ENCODE measurements at regions not wholly inside any gene's neighbourhood (a gene's known extent, or its start where the extent isn't known, plus 50 kb on each side); places are given as distances from the start of the nearest gene placed in this dataset.
A peak's percentile ranks its signal among the peaks of the same experiment; 100 is the strongest.

DNA sequence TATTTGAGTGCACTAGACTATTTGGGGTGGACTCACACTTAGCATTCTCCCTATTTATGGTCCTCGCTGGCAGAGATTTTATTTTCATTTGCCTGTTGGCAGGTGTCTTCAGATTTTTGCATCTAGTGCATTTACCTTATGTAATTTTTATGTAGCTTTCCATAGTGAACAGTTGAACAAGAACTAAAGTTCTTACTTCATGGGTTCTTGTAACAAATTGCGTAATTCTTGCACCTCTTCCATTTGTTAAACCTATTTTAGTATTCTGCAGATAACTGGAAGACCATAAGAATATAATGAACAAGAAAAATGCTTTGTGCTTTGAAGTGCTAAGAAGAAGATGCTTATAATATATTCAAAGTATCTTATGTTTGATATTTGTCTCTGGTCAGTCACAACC lies 252.8 kb upstream of the MMS22L start:
- Histone ChIP-seq H3K9me3 (ENCODE audit: control insufficient read depth in 3 of 3, low read length in 3 of 3) (no peaks in the 10 kb centered on the region), H3K4me1 (ENCODE audit: control insufficient read depth in 3 of 3, insufficient read depth in 3 of 3, low read length in 3 of 3) (no peaks in the 10 kb centered on the region), H3K9ac (ENCODE audit: low read depth in 1 of 3, low read length in 3 of 3) (no peak overlapping the region), H3K36me3 (ENCODE audit: control insufficient read depth in 3 of 3, insufficient read depth in 3 of 3, low read length in 3 of 3) (no peaks in the 10 kb centered on the region), H3K27ac (ENCODE audit: low read depth, low read length) (no peak overlapping the region), H3K27me3 (ENCODE audit: control insufficient read depth in 3 of 3, insufficient read depth in 3 of 3, low read length in 3 of 3) (no peaks in the 10 kb centered on the region), H3K4me3 (ENCODE audit: low read length in 3 of 3) (no peak overlapping the region)

DNA sequence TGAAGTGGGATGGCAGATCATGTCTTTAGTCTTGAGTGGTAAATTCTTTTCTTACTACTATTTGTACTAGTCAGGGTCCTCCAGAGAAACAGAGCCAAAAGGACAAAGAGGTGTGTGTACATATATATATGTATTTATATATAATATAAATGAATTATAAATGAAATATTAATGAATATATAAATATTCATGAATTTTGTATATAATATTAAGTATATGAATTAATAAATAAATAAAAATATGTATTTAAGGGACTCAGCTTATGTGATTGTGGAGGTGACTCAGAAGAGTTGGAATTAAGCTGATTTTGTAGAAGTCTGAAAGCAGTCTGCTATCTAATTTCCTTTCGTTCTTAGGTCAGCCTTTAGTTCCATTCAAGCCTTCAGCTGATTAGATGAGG lies 265.3 kb upstream of the MMS22L start:
- Histone ChIP-seq H3K4me1 (ENCODE audit: control insufficient read depth in 3 of 3, insufficient read depth in 3 of 3, low read length in 3 of 3) (no peaks in the 10 kb centered on the region), H3K27me3 (ENCODE audit: control insufficient read depth in 3 of 3, insufficient read depth in 3 of 3, low read length in 3 of 3) (no peaks in the 10 kb centered on the region), H3K36me3 (ENCODE audit: control insufficient read depth in 3 of 3, insufficient read depth in 3 of 3, low read length in 3 of 3) (no peaks in the 10 kb centered on the region), H3K27ac (ENCODE audit: low read depth, low read length) (no peak overlapping the region), H3K9ac (ENCODE audit: low read depth in 1 of 3, low read length in 3 of 3) (no peak overlapping the region), H3K9me3 (ENCODE audit: control insufficient read depth in 3 of 3, low read length in 3 of 3) (no peaks in the 10 kb centered on the region), H3K4me3 (ENCODE audit: low read length in 3 of 3) (no peak overlapping the region)

- Histone ChIP-seq H3K36me3 (ENCODE audit: control insufficient read depth in 3 of 3, insufficient read depth in 3 of 3, low read length in 3 of 3) (no peaks in the 10 kb centered on the region), H3K27ac (ENCODE audit: low read depth, low read length) (no peak overlapping the region), H3K9ac (ENCODE audit: low read depth in 1 of 3, low read length in 3 of 3) (no peak overlapping the region), H3K9me3 (ENCODE audit: control insufficient read depth in 3 of 3, low read length in 3 of 3) (no peaks in the 10 kb centered on the region), H3K27me3 (ENCODE audit: control insufficient read depth in 3 of 3, insufficient read depth in 3 of 3, low read length in 3 of 3) (no peaks in the 10 kb centered on the region), H3K4me1 (ENCODE audit: control insufficient read depth in 3 of 3, insufficient read depth in 3 of 3, low read length in 3 of 3) (no peaks in the 10 kb centered on the region), H3K4me3 (ENCODE audit: low read length in 3 of 3) (no peak overlapping the region)
These were observed 274.3 kb upstream of the MMS22L start for GRCh38 chr6:97557355-97557754.

GRCh38 chr6:97563529-97563928 lies 280.5 kb upstream of the MMS22L start:
- Histone ChIP-seq H3K4me1 (ENCODE audit: control insufficient read depth in 3 of 3, insufficient read depth in 3 of 3, low read length in 3 of 3) (no peaks in the 10 kb centered on the region), H3K27me3 (ENCODE audit: control insufficient read depth in 3 of 3, insufficient read depth in 3 of 3, low read length in 3 of 3) (no peaks in the 10 kb centered on the region), H3K9ac (ENCODE audit: low read depth in 1 of 3, low read length in 3 of 3) (no peak overlapping the region), H3K9me3 (ENCODE audit: control insufficient read depth in 3 of 3, low read length in 3 of 3) (no peaks in the 10 kb centered on the region), H3K36me3 (ENCODE audit: control insufficient read depth in 3 of 3, insufficient read depth in 3 of 3, low read length in 3 of 3) (no peaks in the 10 kb centered on the region), H3K4me3 (ENCODE audit: low read length in 3 of 3) (no peak overlapping the region), H3K27ac (ENCODE audit: low read depth, low read length) (no peak overlapping the region)

- Histone ChIP-seq H3K4me3 (ENCODE audit: low read length in 3 of 3) (no peak overlapping the region), H3K9me3 (ENCODE audit: control insufficient read depth in 3 of 3, low read length in 3 of 3) (no peaks in the 10 kb centered on the region), H3K27ac (ENCODE audit: low read depth, low read length) (no peak overlapping the region), H3K4me1 (ENCODE audit: control insufficient read depth in 3 of 3, insufficient read depth in 3 of 3, low read length in 3 of 3) (no peaks in the 10 kb centered on the region), H3K9ac (ENCODE audit: low read depth in 1 of 3, low read length in 3 of 3) (no peak overlapping the region), H3K36me3 (ENCODE audit: control insufficient read depth in 3 of 3, insufficient read depth in 3 of 3, low read length in 3 of 3) (no peaks in the 10 kb centered on the region), H3K27me3 (ENCODE audit: control insufficient read depth in 3 of 3, insufficient read depth in 3 of 3, low read length in 3 of 3) (no peaks in the 10 kb centered on the region)
These were observed 289.9 kb upstream of the MMS22L start for GRCh38 chr6:97572943-97573342.

DNA sequence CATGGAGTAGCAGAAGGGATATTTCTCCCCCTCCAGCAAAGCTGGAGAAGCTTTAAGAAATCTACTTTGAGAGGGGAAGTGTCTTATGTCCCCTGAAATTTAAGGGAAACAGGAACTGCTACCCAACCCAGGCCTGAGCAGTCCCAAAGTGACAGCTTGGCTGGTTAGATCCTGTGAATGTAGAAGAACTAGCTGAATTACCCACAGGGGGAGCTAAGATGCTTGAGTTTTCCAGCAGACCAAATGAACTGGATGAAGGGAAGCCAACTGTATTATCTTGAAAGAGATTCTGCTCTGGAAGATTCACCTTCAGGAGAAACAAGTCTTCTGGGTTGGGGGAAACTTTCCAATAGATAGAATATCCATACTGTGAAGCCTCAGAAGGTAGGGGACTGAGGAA lies 303.3 kb upstream of the MMS22L start:
- H3K36me3 ChIP-seq (ENCODE audit: control insufficient read depth in 3 of 3, insufficient read depth in 3 of 3, low read length in 3 of 3) = no peaks in the 10 kb centered on the region
- H3K9ac ChIP-seq (ENCODE audit: low read depth in 1 of 3, low read length in 3 of 3) = no peak overlapping the region
- H3K9me3 ChIP-seq (ENCODE audit: control insufficient read depth in 3 of 3, low read length in 3 of 3) = no peaks in the 10 kb centered on the region
- H3K27me3 ChIP-seq (ENCODE audit: control insufficient read depth in 3 of 3, insufficient read depth in 3 of 3, low read length in 3 of 3) = no peaks in the 10 kb centered on the region
- no peak overlapping the region for H3K4me3 ChIP-seq (ENCODE audit: low read length in 3 of 3)
- no peak overlapping the region for H3K27ac ChIP-seq (ENCODE audit: low read depth, low read length)
- H3K4me1 ChIP-seq (ENCODE audit: control insufficient read depth in 3 of 3, insufficient read depth in 3 of 3, low read length in 3 of 3) = no peaks in the 10 kb centered on the region

DNA sequence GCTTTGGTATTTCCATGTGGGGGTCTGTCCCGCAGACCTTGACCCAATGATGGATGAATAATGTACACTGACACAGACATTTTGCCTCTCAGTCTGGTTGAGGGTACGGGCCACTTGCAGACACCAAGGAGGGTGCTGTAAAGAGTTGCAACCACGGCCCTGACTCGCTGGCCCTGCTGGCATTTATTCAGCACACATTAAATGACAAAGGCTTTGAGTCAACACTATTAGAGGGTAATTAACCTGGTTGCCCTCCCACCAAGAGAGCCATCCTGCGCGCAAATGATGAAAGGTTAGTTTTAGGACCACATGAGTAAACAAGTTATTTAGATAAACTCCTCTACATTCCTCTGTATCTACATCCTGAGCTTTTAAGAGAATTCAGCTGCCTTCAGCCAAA lies 308.9 kb upstream of the MMS22L start:
- Histone ChIP-seq H3K9me3 (ENCODE audit: control insufficient read depth in 3 of 3, low read length in 3 of 3) (no peaks in the 10 kb centered on the region), H3K36me3 (ENCODE audit: control insufficient read depth in 3 of 3, insufficient read depth in 3 of 3, low read length in 3 of 3) (no peaks in the 10 kb centered on the region), H3K4me3 (ENCODE audit: low read length in 3 of 3) (no peak overlapping the region), H3K9ac (ENCODE audit: low read depth in 1 of 3, low read length in 3 of 3) (no peak overlapping the region), H3K27me3 (ENCODE audit: control insufficient read depth in 3 of 3, insufficient read depth in 3 of 3, low read length in 3 of 3) (no peaks in the 10 kb centered on the region), H3K27ac (ENCODE audit: low read depth, low read length) (no peak overlapping the region), H3K4me1 (ENCODE audit: control insufficient read depth in 3 of 3, insufficient read depth in 3 of 3, low read length in 3 of 3) (peaks cover 8 to 12% (median 10%) of the 10 kb centered on the region in 3 donors)

GRCh38 chr6:97594844-97595243 lies 311.8 kb upstream of the MMS22L start:
- peak overlapping the region; percentile 95 for H3K27ac ChIP-seq (ENCODE audit: low read depth, low read length)

GRCh38 chr6:97621111-97621510 lies 338.1 kb upstream of the MMS22L start:
- Histone ChIP-seq H3K4me1 (ENCODE audit: control insufficient read depth in 3 of 3, insufficient read depth in 3 of 3, low read length in 3 of 3) (no peaks in the 10 kb centered on the region), H3K27me3 (ENCODE audit: control insufficient read depth in 3 of 3, insufficient read depth in 3 of 3, low read length in 3 of 3) (no peaks in the 10 kb centered on the region), H3K36me3 (ENCODE audit: control insufficient read depth in 3 of 3, insufficient read depth in 3 of 3, low read length in 3 of 3) (no peaks in the 10 kb centered on the region), H3K4me3 (ENCODE audit: low read length in 3 of 3) (no peak overlapping the region), H3K9me3 (ENCODE audit: control insufficient read depth in 3 of 3, low read length in 3 of 3) (no peaks in the 10 kb centered on the region), H3K27ac (ENCODE audit: low read depth, low read length) (no peak overlapping the region), H3K9ac (ENCODE audit: low read depth in 1 of 3, low read length in 3 of 3) (no peak overlapping the region)

More at GRCh38 chr6:97594844-97595243, 311.8 kb upstream of the MMS22L start:
- Histone ChIP-seq H3K4me3 (ENCODE audit: low read length in 3 of 3) (peak overlapping the region; percentile 3 to 52 (median 23)), H3K4me1 (ENCODE audit: control insufficient read depth in 3 of 3, insufficient read depth in 3 of 3, low read length in 3 of 3) (peaks cover 8 to 12% (median 10%) of the 10 kb centered on the region in 3 donors), H3K9ac (ENCODE audit: low read depth in 1 of 3, low read length in 3 of 3) (peak overlapping the region in 1 of 3 donors; percentile 50), H3K27me3 (ENCODE audit: control insufficient read depth in 3 of 3, insufficient read depth in 3 of 3, low read length in 3 of 3) (no peaks in the 10 kb centered on the region), H3K9me3 (ENCODE audit: control insufficient read depth in 3 of 3, low read length in 3 of 3) (no peaks in the 10 kb centered on the region), H3K36me3 (ENCODE audit: control insufficient read depth in 3 of 3, insufficient read depth in 3 of 3, low read length in 3 of 3) (no peaks in the 10 kb centered on the region)

GRCh38 chr6:97626671-97627441 lies 343.8 kb upstream of the MMS22L start:
- Histone ChIP-seq H3K9ac (ENCODE audit: low read depth in 1 of 3, low read length in 3 of 3) (peak overlapping the region; percentile 17 to 53 (median 24)), H3K27ac (ENCODE audit: low read depth, low read length) (no peak overlapping the region), H3K36me3 (ENCODE audit: control insufficient read depth in 3 of 3, insufficient read depth in 3 of 3, low read length in 3 of 3) (no peaks in the 10 kb centered on the region), H3K9me3 (ENCODE audit: control insufficient read depth in 3 of 3, low read length in 3 of 3) (no peaks in the 10 kb centered on the region), H3K4me1 (ENCODE audit: control insufficient read depth in 3 of 3, insufficient read depth in 3 of 3, low read length in 3 of 3) (peaks cover 0 to 4% (median 0%) of the 10 kb centered on the region in 3 donors), H3K27me3 (ENCODE audit: control insufficient read depth in 3 of 3, insufficient read depth in 3 of 3, low read length in 3 of 3) (no peaks in the 10 kb centered on the region), H3K4me3 (ENCODE audit: low read length in 3 of 3) (peak overlapping the region in 2 of 3 donors; percentile 47 to 64)

Data from skeletal muscle tissue (tissue), 3 donors.